ENCODE measurements at regions not wholly inside any gene's neighbourhood (a gene's known extent, or its start where the extent isn't known, plus 50 kb on each side); places are given as distances from the start of the nearest gene placed in this dataset.

DNA sequence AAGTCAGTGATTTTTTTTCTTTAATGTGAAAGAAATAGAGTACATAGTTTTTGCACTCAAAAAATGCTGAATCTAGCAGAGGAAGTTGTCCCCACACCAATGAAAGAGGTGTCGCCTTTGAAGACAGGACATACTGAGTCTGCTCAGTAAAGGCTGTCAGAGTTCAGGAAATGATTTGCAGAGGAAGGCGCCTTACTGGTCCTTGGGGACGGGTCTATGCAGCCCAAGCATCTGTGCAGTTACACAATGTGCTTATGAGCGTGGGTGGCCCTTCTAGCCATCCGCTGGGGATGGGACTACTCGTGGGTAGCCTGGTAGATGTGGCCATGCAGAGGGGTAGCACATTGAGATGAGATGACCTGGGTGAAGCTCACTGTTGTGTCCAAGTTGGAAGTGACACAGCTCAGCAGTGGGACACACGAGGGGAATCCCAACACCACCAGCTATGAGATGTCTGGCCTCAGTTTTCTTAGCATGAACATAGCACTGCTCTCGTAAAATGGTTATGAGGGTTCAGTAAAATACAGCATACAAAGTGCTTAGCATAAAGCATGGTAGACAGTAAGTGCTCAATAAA, 116.5 kb upstream of the RBPJ start:
- Histone ChIP-seq H2BK5ac (ENCODE audit: low read depth, low read length, poor library complexity) (no peak overlapping the region), H2AFZ (ENCODE audit: insufficient read depth, low read length, poor library complexity) (no peak overlapping the region), H2BK12ac (ENCODE audit: low read length) (no peak overlapping the region), H3K9me3 (ENCODE audit: insufficient read depth, low read depth, low read length) (peaks cover 1% of the 10 kb centered on the region), H3K27ac (ENCODE audit: low read depth, low read length) (no peak overlapping the region), H3K79me2 (ENCODE audit: control insufficient read depth, insufficient read depth, low read length, poor library complexity) (no peaks in the 10 kb centered on the region), H3K36me3 (ENCODE audit: control insufficient read depth in 1 of 2, insufficient read depth in 2 of 2, low read length in 2 of 2) (no peaks in the 10 kb centered on the region), H3K4me1 (ENCODE audit: control insufficient read depth in 1 of 2, insufficient read depth in 2 of 2, low read length in 2 of 2) (peaks cover 0 to 4% of the 10 kb centered on the region in 2 experiments), H3K18ac (ENCODE audit: low read length) (no peak overlapping the region), H3K27me3 (ENCODE audit: insufficient read depth, low read length) (no peaks in the 10 kb centered on the region), H4K12ac (ENCODE audit: low read depth, low read length) (no peak overlapping the region), H3K4me2 (ENCODE audit: low read length) (no peak overlapping the region), H3K14ac (ENCODE audit: low read length) (no peak overlapping the region), H3K9ac (ENCODE audit: low read length) (no peak overlapping the region), H3K4ac (ENCODE audit: low read depth, low read length) (no peak overlapping the region), H2AK5ac (ENCODE audit: low read length) (no peak overlapping the region), H3K79me1 (ENCODE audit: low read length) (no peaks in the 10 kb centered on the region), H3K4me3 (ENCODE audit: low read depth, low read length) (no peak overlapping the region), H3K23ac (ENCODE audit: low read length) (no peak overlapping the region), H2BK120ac (ENCODE audit: insufficient read depth, low read length, poor library complexity) (no peak overlapping the region), H4K8ac (ENCODE audit: low read depth, low read length) (no peak overlapping the region), H4K91ac (ENCODE audit: low read depth, low read length) (no peak overlapping the region)
- DNase-seq = no peak
- no CpG with 5 or more reads among the region's 8 CpGs for WGBS (ENCODE audit: extremely low coverage, insufficient coverage, insufficient read length)

DNA sequence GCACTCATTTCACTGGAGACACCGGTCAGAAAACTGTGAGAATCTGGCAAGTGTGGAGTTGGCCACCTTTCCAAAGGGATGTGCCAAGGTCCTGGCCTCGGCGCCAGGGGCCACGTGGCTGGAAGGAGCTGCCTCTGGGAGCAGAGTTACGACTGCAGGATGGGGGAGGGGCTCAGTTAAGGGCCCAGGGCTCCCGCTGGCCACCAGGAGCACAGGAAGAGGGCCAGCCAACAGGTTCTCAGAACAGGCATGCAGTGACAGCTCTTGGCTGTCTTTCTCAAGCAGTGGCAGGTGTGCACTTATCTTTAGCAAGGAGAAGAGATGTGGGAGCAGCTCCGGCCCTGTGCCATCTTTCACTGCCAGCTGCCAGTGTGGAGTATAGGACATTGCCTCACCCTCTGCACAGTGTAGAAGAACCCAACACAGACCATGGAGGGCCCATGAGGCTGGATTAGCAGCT, 115.9 kb upstream of the RBPJ start:
- Histone ChIP-seq H3K4me1 (ENCODE audit: control insufficient read depth in 1 of 2, insufficient read depth in 2 of 2, low read length in 2 of 2) (peaks cover 0 to 4% of the 10 kb centered on the region in 2 experiments), H2BK120ac (ENCODE audit: insufficient read depth, low read length, poor library complexity) (no peak overlapping the region), H3K23ac (ENCODE audit: low read length) (no peak overlapping the region), H3K27ac (ENCODE audit: low read depth, low read length) (no peak overlapping the region), H3K9ac (ENCODE audit: low read length) (no peak overlapping the region), H2BK5ac (ENCODE audit: low read depth, low read length, poor library complexity) (no peak overlapping the region), H4K91ac (ENCODE audit: low read depth, low read length) (no peak overlapping the region), H4K8ac (ENCODE audit: low read depth, low read length) (no peak overlapping the region), H3K36me3 (ENCODE audit: control insufficient read depth in 1 of 2, insufficient read depth in 2 of 2, low read length in 2 of 2) (no peaks in the 10 kb centered on the region), H3K79me1 (ENCODE audit: low read length) (no peaks in the 10 kb centered on the region), H3K27me3 (ENCODE audit: insufficient read depth, low read length) (no peaks in the 10 kb centered on the region), H3K4ac (ENCODE audit: low read depth, low read length) (no peak overlapping the region), H2AFZ (ENCODE audit: insufficient read depth, low read length, poor library complexity) (no peak overlapping the region), H3K14ac (ENCODE audit: low read length) (no peak overlapping the region), H3K4me3 (ENCODE audit: low read depth, low read length) (no peak overlapping the region), H3K4me2 (ENCODE audit: low read length) (no peak overlapping the region), H3K79me2 (ENCODE audit: control insufficient read depth, insufficient read depth, low read length, poor library complexity) (no peaks in the 10 kb centered on the region), H2BK12ac (ENCODE audit: low read length) (no peak overlapping the region), H3K9me3 (ENCODE audit: insufficient read depth, low read depth, low read length) (peaks cover 1% of the 10 kb centered on the region), H3K18ac (ENCODE audit: low read length) (no peak overlapping the region), H2AK5ac (ENCODE audit: low read length) (no peak overlapping the region), H4K12ac (ENCODE audit: low read depth, low read length) (no peak overlapping the region)
- WGBS (ENCODE audit: extremely low coverage, insufficient coverage, insufficient read length) = no CpG with 5 or more reads among the region's 7 CpGs
- no peak for DNase-seq

DNA sequence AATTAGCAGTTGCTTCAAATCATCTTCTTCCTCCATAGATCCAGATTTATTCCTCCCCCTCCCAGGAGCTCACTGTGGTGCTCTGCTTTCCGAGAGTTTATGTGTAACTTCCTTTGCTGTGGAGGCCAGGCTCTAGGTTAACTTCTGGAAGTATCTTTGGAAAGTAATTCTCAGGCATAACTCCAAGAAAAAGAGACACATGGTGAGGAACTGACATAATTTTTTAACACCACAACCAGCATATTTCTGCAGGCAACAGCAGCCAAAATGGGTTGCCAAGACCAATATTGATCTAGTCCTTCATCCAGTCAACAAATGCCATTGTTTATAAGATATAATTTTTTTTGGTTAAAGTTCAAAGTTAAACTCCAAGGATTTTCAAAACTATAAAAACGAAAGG, 114.5 kb upstream of the RBPJ start:
- no peak overlapping the region for H4K12ac ChIP-seq (ENCODE audit: low read depth, low read length)
- H3K4ac ChIP-seq (ENCODE audit: low read depth, low read length) = no peak overlapping the region
- no peak overlapping the region for H2BK120ac ChIP-seq (ENCODE audit: insufficient read depth, low read length, poor library complexity)
- H4K91ac ChIP-seq (ENCODE audit: low read depth, low read length) = no peak overlapping the region
- H3K9ac ChIP-seq (ENCODE audit: low read length) = no peak overlapping the region
- H3K27ac ChIP-seq (ENCODE audit: low read depth, low read length) = no peak overlapping the region
- no peaks in the 10 kb centered on the region for H3K79me2 ChIP-seq (ENCODE audit: control insufficient read depth, insufficient read depth, low read length, poor library complexity)
- H3K4me3 ChIP-seq (ENCODE audit: low read depth, low read length) = no peak overlapping the region
- no peak overlapping the region for H4K8ac ChIP-seq (ENCODE audit: low read depth, low read length)
- no peak overlapping the region for H3K23ac ChIP-seq (ENCODE audit: low read length)
- peaks cover 1% of the 10 kb centered on the region for H3K9me3 ChIP-seq (ENCODE audit: insufficient read depth, low read depth, low read length)
- no peak overlapping the region for H3K4me2 ChIP-seq (ENCODE audit: low read length)
- no peak overlapping the region for H2AFZ ChIP-seq (ENCODE audit: insufficient read depth, low read length, poor library complexity)
- H3K36me3 ChIP-seq (ENCODE audit: control insufficient read depth in 1 of 2, insufficient read depth in 2 of 2, low read length in 2 of 2) = no peaks in the 10 kb centered on the region
- H2BK5ac ChIP-seq (ENCODE audit: low read depth, low read length, poor library complexity) = no peak overlapping the region
- WGBS (ENCODE audit: extremely low coverage, insufficient coverage, insufficient read length) = no CpG with 5 or more reads among the region's 2 CpGs
- no peak overlapping the region for H3K14ac ChIP-seq (ENCODE audit: low read length)
- H3K27me3 ChIP-seq (ENCODE audit: insufficient read depth, low read length) = no peaks in the 10 kb centered on the region
- H2AK5ac ChIP-seq (ENCODE audit: low read length) = no peak overlapping the region
- no peak overlapping the region for H2BK12ac ChIP-seq (ENCODE audit: low read length)
- peaks cover 0 to 4% of the 10 kb centered on the region in 2 experiments for H3K4me1 ChIP-seq (ENCODE audit: control insufficient read depth in 1 of 2, insufficient read depth in 2 of 2, low read length in 2 of 2)
- no peaks in the 10 kb centered on the region for H3K79me1 ChIP-seq (ENCODE audit: low read length)
- H3K18ac ChIP-seq (ENCODE audit: low read length) = no peak overlapping the region
- DNase-seq = no peak

DNA sequence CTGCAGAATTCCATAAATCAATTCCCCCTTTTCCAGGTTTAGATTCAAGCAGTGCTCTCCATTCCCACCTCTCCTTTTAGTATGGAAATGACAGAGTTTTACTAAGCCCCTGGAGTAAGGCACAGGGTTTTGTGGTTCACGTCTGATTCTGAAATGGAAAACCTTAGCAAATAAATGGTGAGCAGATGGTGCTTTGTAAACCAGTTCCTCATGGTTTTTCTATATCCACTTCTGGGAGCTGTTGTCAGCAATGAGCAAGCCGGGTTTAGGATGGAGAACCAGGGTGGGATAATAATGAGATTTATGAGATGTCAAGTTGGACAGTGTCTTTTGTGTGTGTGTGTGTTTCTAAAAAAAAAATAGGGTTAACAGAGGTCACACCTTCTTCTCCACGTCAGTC, 113.8 kb upstream of the RBPJ start:
- no CpG with 5 or more reads among the region's 3 CpGs for WGBS (ENCODE audit: extremely low coverage, insufficient coverage, insufficient read length)
- H3K27ac ChIP-seq (ENCODE audit: low read depth, low read length) = no peak overlapping the region

More for the DNA sequence above, 113.8 kb upstream of the RBPJ start:
- no peak for DNase-seq
- H3K14ac ChIP-seq (ENCODE audit: low read length) = no peak overlapping the region
- H4K12ac ChIP-seq (ENCODE audit: low read depth, low read length) = no peak overlapping the region
- no peaks in the 10 kb centered on the region for H3K27me3 ChIP-seq (ENCODE audit: insufficient read depth, low read length)
- H3K4ac ChIP-seq (ENCODE audit: low read depth, low read length) = no peak overlapping the region
- no peaks in the 10 kb centered on the region for H3K36me3 ChIP-seq (ENCODE audit: control insufficient read depth in 1 of 2, insufficient read depth in 2 of 2, low read length in 2 of 2)
- H3K9ac ChIP-seq (ENCODE audit: low read length) = no peak overlapping the region
- H3K4me2 ChIP-seq (ENCODE audit: low read length) = no peak overlapping the region
- no peak overlapping the region for H2BK5ac ChIP-seq (ENCODE audit: low read depth, low read length, poor library complexity)
- H3K9me3 ChIP-seq (ENCODE audit: insufficient read depth, low read depth, low read length) = peaks cover 1% of the 10 kb centered on the region
- no peak overlapping the region for H3K18ac ChIP-seq (ENCODE audit: low read length)
- no peak overlapping the region for H3K23ac ChIP-seq (ENCODE audit: low read length)
- H3K4me3 ChIP-seq (ENCODE audit: low read depth, low read length) = no peak overlapping the region
- H2AFZ ChIP-seq (ENCODE audit: insufficient read depth, low read length, poor library complexity) = no peak overlapping the region
- H2BK120ac ChIP-seq (ENCODE audit: insufficient read depth, low read length, poor library complexity) = no peak overlapping the region
- H3K4me1 ChIP-seq (ENCODE audit: control insufficient read depth in 1 of 2, insufficient read depth in 2 of 2, low read length in 2 of 2) = peaks cover 2 to 6% of the 10 kb centered on the region in 2 experiments
- no peaks in the 10 kb centered on the region for H3K79me1 ChIP-seq (ENCODE audit: low read length)
- no peak overlapping the region for H2BK12ac ChIP-seq (ENCODE audit: low read length)
- no peaks in the 10 kb centered on the region for H3K79me2 ChIP-seq (ENCODE audit: control insufficient read depth, insufficient read depth, low read length, poor library complexity)
- H4K8ac ChIP-seq (ENCODE audit: low read depth, low read length) = no peak overlapping the region
- no peak overlapping the region for H2AK5ac ChIP-seq (ENCODE audit: low read length)
- H4K91ac ChIP-seq (ENCODE audit: low read depth, low read length) = no peak overlapping the region
